ENCODE measurements at regions not wholly inside any gene's neighbourhood (a gene's known extent, or its start where the extent isn't known, plus 50 kb on each side); places are given as distances from the start of the nearest gene placed in this dataset.

DNA sequence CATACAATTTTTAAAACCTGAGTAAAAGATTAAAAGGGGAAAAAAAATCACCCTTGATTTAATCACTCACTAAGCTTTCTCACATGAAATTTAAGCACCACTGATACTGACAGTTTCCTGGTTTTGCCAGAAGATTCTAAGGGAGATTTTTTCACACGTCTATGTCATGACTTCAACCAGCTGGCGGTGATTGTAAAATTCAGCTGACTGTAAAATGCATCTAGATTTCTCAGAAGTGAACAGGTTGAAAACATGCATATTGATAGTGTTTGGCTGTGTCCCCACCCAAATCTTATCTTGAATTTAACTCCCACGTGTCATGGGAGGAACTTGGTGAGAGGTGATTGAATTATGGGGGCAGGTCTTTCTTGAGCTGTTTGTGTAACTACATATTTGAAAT, 566.8 kb downstream of the PCDH18 start:
- no peak for DNase-seq
- Mint-ChIP-seq H3K4me1 (ENCODE audit: low read depth) (no peaks in the 10 kb centered on the region), H3K4me3 (no peak overlapping the region), H3K27me3 (ENCODE audit: insufficient read depth) (no peaks in the 10 kb centered on the region), H3K36me3 (ENCODE audit: low read depth) (no peaks in the 10 kb centered on the region), H3K27ac (no peak overlapping the region), H3K9me3 (peaks cover 3% of the 10 kb centered on the region; the same call in 1 of the 2 replicates)
- TF ChIP-seq CTCF (IDR thresholded peaks at IDR 0.05), result no peak

DNA sequence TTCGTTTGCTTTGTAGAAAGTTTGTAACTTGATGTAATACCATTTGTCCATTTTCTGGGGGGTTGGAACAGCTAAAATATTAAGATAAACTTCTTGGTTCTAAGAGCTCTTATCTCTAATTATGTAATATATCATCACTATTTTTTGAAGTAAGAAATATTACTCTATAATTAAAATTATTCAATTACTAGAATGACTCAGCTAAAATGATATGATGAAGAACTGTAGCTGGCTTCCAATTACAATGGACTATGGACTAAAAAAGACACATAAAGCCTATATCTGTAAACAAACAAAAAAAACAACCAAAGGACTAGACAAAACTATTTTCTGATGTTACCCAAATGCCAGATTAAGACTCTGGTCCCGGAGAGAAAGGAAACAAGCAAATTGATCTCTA, 569.4 kb downstream of the PCDH18 start:
- TF ChIP-seq CTCF (IDR thresholded peaks at IDR 0.05), result no peak
- Mint-ChIP-seq H3K4me3 (no peak overlapping the region), H3K27me3 (ENCODE audit: insufficient read depth) (no peaks in the 10 kb centered on the region), H3K4me1 (ENCODE audit: low read depth) (no peaks in the 10 kb centered on the region), H3K36me3 (ENCODE audit: low read depth) (no peaks in the 10 kb centered on the region), H3K27ac (no peak overlapping the region), H3K9me3 (0 out of 2 replicates have a peak, but pooled peaks cover 3% of the 10 kb centered on the region)
- no peak for DNase-seq

DNA sequence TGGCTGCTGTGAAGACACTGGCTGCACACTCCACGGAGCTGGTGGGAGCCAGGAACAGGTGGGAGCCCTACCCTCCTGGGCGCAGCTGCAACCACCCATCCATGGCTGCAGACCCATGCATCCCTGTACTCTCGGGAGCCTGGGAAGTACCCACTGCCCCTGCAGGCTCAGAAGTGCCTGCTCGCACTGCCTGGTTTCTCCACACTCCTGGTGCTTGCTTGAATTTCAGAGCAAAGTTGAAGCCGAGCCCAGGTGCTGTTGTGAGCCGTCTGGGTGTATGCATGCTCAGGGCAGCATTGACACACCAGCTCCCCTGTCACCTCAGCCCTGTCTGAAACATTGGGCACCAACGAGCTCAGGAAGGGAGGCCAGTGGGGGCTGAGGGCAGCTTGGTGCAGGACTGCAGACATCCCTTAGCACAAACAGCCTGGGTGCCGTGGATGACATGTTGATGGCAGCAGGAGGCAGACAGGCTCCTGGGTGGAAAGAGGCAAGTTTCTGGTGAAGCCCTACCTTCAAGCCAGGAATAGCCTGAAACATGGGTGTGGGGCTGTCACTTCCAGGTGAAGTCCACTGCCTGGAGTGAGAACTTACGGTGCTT, 585.9 kb downstream of the PCDH18 start:
- Mint-ChIP-seq H3K36me3 (ENCODE audit: low read depth) (no peaks in the 10 kb centered on the region), H3K9me3 (peaks cover 20% of the 10 kb centered on the region), H3K4me1 (ENCODE audit: low read depth) (no peaks in the 10 kb centered on the region), H3K4me3 (no peak overlapping the region), H3K27ac (no peak overlapping the region), H3K27me3 (ENCODE audit: insufficient read depth) (no peaks in the 10 kb centered on the region; the same call in 1 of the 2 replicates)
- TF ChIP-seq CTCF (IDR thresholded peaks at IDR 0.05), result no peak
- no peak for DNase-seq

- no peaks in the 10 kb centered on the region for H3K4me1 Mint-ChIP-seq (ENCODE audit: low read depth)
- no peaks in the 10 kb centered on the region for H3K36me3 Mint-ChIP-seq (ENCODE audit: low read depth)
- H3K4me3 Mint-ChIP-seq, result no peak overlapping the region
- DNase-seq, result no peak
- TF ChIP-seq CTCF (IDR thresholded peaks at IDR 0.05), result no peak
- no peaks in the 10 kb centered on the region; the same call in 1 of the 2 replicates for H3K27me3 Mint-ChIP-seq (ENCODE audit: insufficient read depth)
- H3K27ac Mint-ChIP-seq, result no peak overlapping the region
- H3K9me3 Mint-ChIP-seq, result no peaks in the 10 kb centered on the region; the same call in 1 of the 2 replicates
Observed at GRCh38 chr4:136939781-136940180, 592.5 kb downstream of the PCDH18 start.

DNA sequence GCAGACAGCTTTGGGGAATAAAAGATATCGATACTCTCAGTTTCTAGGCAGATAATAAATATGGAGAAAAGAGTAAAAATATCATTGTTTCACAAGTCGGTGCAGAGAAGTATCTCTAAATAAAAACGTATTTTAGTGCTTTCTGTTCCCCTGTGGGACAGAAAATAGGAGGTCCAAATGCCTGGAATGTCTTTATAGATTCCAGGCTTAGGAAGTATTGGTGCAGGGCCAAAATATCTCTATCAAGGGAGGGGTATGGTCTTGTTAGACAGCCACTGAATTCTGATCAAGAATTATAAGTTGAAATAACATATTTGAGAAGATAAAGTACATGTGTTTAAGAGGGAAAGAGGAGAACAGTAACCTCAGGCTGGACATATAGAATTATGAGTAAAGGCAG, 596.4 kb downstream of the PCDH18 start:
- Mint-ChIP-seq H3K27ac (no peak overlapping the region), H3K36me3 (ENCODE audit: low read depth) (no peaks in the 10 kb centered on the region), H3K27me3 (ENCODE audit: insufficient read depth) (no peaks in the 10 kb centered on the region; the same call in 1 of the 2 replicates), H3K4me3 (no peak overlapping the region), H3K4me1 (ENCODE audit: low read depth) (no peaks in the 10 kb centered on the region), H3K9me3 (no peaks in the 10 kb centered on the region)
- no peak for TF ChIP-seq CTCF (IDR thresholded peaks at IDR 0.05)
- DNase-seq, result no peak

Measured in HFFc6 (cell line).